Rectal smooth muscle tissue (tissue), 1 donor: ENCODE measurements at regions not wholly inside any gene's neighbourhood (a gene's known extent, or its start where the extent isn't known, plus 50 kb on each side); places are given as distances from the start of the nearest gene placed in this dataset.

Experiments
- H3K27ac ChIP-seq: one replicate; pipeline ENCODE4 v1.7.0; 2013; ENCODE audit warnings: low read depth, low read length, inconsistent platforms
- H3K27me3 ChIP-seq: one replicate; pipeline ENCODE4 v1.7.0; 2013; ENCODE audit warnings: low read length; ENCODE audit not compliant: control insufficient read depth, insufficient read depth
- H3K36me3 ChIP-seq: one replicate; pipeline ENCODE4 v1.7.0; 2013; ENCODE audit warnings: low read length; ENCODE audit not compliant: control insufficient read depth, insufficient read depth
- H3K4me1 ChIP-seq: one replicate; pipeline ENCODE4 v1.7.0; 2013; ENCODE audit warnings: low read length; ENCODE audit not compliant: control insufficient read depth, insufficient read depth
- H3K4me3 ChIP-seq: one replicate; pipeline ENCODE4 v1.7.0; 2013; ENCODE audit warnings: low read length
- H3K9ac ChIP-seq: one replicate; pipeline ENCODE4 v1.7.0; 2013; ENCODE audit warnings: low read length

DNA sequence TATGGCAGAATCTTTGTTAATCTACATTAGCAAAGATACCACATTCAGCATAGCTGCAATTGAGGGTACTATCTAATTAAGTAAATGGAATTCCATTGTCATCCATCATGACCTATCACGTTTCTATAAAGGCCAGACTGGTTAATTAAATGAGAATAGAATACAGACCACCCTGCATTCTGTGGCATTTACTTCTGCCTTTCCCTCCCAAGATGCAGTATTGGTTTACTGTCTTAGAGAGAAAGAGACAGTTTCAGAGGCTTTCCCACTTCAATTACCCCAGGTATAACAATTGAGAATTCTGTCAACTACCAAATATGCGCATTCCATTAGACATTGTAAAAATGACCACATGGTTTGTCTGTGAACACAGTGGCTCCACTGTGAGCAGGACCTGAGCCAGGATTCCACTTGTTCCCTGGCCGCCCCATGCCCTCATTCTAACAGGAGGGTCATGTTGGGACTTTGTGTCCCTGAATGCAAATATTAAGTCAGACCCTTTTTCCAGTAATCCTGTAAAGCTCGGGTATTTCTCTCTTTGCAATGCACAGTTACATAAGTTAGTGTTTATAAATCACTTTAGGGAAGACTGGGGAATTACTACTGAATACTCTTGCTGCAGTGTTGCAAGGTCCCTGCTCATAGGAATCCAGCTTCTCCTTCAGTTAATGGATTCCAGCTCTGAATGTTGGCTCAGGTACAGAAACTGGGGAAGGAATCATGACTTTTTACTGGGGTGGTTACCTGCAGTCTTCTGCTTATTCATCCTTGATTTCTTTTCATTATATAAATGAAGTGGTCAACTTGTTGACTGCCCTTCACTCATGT lies 261.0 kb downstream of the PDGFC start:
- no peak overlapping the region for H3K9ac ChIP-seq
- no peaks in the 10 kb centered on the region for H3K36me3 ChIP-seq
- H3K27ac ChIP-seq: no peak overlapping the region
- H3K4me3 ChIP-seq: no peak overlapping the region
- H3K27me3 ChIP-seq: no peaks in the 10 kb centered on the region
- no peaks in the 10 kb centered on the region for H3K4me1 ChIP-seq

DNA sequence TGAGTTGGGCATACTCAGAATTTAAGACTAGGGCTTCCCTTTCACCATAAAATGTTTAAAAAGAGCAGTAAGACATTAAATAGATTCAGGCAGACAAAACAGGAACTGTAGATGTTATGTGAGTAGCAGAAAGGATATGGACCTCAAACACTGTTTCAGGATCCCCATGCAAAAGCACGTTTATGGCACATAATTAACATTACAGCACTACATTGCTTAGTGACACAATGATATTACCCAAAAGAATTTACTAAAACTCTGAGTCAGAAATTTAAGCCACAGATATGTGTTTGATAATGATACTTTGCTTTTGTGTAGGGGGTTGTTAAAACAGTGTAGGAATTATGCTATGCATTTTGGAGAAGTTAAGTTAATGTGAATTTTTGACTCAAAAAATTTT lies 266.3 kb downstream of the PDGFC start:
- H3K9ac ChIP-seq: no peak overlapping the region
- no peak overlapping the region for H3K4me3 ChIP-seq
- no peak overlapping the region for H3K27ac ChIP-seq
- no peaks in the 10 kb centered on the region for H3K36me3 ChIP-seq
- no peaks in the 10 kb centered on the region for H3K4me1 ChIP-seq
- H3K27me3 ChIP-seq: no peaks in the 10 kb centered on the region

DNA sequence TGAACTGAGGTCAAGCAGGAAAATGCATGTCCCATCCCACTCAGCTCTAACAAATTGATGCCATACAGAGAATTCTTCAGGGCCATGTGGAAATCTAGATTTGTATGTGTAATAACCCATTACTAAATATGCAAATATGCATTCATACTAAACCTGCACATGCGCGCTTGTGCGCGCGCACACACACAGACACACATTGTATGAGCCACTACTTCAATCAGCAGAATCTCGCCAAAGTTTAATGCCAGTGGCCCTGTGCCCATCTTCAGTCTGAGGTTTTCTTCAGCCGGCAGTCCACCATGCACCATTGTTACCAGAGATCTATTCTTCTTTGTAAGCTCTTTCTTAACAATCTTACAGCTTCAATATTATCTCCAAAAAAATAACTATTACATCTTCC lies 276.4 kb downstream of the PDGFC start:
- Histone ChIP-seq H3K9ac (no peak overlapping the region), H3K36me3 (no peaks in the 10 kb centered on the region), H3K4me1 (no peaks in the 10 kb centered on the region), H3K4me3 (no peak overlapping the region), H3K27ac (no peak overlapping the region), H3K27me3 (no peaks in the 10 kb centered on the region)

DNA sequence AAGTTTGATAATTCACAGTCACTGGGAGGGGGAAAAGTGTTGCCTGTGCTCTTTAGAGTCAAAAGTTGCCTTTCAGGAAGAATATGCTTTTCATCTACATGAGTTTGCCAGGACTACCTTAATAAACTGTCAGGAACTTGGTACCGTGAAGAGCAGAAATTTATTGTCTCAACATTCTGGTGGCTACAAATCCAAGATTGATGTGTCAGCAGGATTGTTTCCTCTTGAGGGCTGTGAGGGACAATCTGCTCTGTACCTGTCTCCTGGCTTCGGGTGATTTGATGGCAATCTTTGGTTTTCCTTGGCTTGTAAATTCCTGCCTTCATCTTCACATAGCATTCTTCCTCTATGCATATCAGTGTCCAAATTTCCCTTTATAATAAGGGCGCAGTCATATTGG lies 277.2 kb downstream of the PDGFC start:
- Histone ChIP-seq H3K4me1 (no peaks in the 10 kb centered on the region), H3K4me3 (no peak overlapping the region), H3K27ac (no peak overlapping the region), H3K36me3 (no peaks in the 10 kb centered on the region), H3K9ac (no peak overlapping the region), H3K27me3 (no peaks in the 10 kb centered on the region)

DNA sequence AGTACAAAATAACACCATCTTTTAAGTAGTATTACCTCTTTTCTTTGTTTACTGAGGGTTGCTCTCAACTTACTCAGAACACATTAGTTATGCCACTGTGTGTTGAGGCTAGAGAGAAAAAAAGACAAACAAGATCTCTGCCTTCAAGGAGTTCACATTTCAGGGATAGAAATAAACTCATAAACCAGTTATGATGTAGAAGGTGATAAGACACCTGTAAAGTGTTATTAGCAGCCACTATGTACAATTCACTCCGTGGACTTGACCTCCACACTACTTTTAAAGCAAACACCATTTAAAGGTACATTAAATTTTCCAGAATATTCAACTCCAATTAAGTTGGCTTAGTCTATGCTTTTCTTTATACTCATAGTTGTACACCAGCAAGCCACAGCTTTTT lies 278.0 kb downstream of the PDGFC start:
- Histone ChIP-seq H3K9ac (no peak overlapping the region), H3K4me3 (no peak overlapping the region), H3K27ac (no peak overlapping the region), H3K4me1 (no peaks in the 10 kb centered on the region), H3K27me3 (no peaks in the 10 kb centered on the region), H3K36me3 (no peaks in the 10 kb centered on the region)

DNA sequence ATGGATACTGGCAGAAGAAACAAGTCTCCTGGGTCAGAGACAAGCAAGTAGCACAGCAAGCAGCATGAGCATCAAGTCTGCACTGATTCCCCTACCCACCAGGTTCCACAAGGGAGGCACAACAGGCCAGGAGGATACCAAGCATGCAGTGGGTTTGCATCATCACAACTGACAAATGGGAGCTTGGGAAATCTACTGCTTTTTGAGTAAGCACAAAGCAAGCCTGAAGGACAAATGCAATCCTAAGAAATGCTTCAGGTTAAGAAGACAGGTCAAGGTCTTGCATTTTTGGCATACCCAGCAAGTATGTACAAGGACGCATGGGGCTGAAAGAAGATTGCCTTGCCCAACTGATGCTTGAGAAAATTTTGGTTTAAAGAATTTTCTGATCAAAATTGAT lies 279.6 kb downstream of the PDGFC start:
- H3K27ac ChIP-seq: no peak overlapping the region
- no peak overlapping the region for H3K9ac ChIP-seq
- no peaks in the 10 kb centered on the region for H3K27me3 ChIP-seq
- H3K4me3 ChIP-seq: no peak overlapping the region
- H3K4me1 ChIP-seq: no peaks in the 10 kb centered on the region
- H3K36me3 ChIP-seq: no peaks in the 10 kb centered on the region

DNA sequence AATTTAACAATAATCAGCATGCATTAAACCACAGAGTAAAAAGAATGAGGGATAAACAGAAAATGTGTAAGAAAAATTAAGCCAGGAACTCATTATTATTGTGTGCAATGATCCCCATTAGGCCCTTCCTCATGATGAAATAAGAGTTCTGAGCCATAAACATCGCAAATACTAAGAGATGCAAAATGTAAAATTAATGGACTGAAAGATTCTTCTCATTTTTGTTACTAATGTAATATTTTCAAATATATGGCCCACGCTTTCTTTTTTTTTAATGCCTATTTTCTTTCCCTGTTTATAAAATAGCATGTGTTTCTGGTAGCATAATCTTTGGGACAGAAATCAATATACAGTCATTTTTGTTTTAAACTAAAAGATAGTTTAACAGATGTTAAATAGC lies 281.0 kb downstream of the PDGFC start:
- no peaks in the 10 kb centered on the region for H3K36me3 ChIP-seq
- H3K27me3 ChIP-seq: no peaks in the 10 kb centered on the region
- no peaks in the 10 kb centered on the region for H3K4me1 ChIP-seq
- no peak overlapping the region for H3K4me3 ChIP-seq
- H3K9ac ChIP-seq: no peak overlapping the region
- H3K27ac ChIP-seq: no peak overlapping the region

DNA sequence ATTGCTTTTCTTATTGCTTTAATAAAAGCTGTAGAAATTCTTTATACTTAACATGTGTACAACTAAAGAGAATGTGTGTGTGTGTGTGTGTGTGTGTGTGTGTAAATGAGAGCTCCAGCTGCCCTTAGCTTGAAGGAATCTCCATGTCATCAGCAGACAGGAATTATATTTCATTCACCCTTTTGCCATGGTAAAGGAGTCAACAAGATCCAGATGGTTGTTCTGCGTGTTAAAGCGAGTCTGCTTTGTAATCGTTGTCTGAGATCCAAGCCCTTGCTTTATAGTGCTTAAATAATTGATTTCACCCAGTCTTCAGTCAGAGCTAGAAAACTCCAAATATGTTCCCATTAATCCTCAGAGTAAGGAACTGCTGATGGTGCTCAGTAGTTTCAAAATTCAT lies 285.5 kb downstream of the PDGFC start:
- Histone ChIP-seq H3K9ac (no peak overlapping the region), H3K36me3 (no peaks in the 10 kb centered on the region), H3K27ac (no peak overlapping the region), H3K27me3 (no peaks in the 10 kb centered on the region), H3K4me1 (no peaks in the 10 kb centered on the region), H3K4me3 (no peak overlapping the region)

DNA sequence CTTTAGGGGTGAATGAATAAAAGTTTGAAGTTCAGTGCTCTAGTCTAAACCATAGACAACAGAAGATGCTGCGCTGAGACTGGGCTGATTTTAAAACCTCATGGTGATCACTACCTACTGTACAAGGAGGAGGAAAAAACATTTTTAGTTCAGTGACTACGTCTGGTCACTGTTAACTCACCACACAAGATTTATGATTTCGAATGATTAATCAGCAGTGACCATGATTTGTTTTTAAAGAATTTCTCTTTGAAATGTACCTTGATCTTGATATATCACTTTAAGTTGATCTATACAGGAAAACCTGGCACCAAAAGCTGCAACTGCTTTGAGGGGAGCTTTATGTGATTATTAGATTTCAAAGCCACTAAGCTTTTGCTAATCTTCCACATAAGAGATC lies 286.3 kb downstream of the PDGFC start:
- no peak overlapping the region for H3K27ac ChIP-seq
- no peaks in the 10 kb centered on the region for H3K36me3 ChIP-seq
- H3K9ac ChIP-seq: no peak overlapping the region
- no peaks in the 10 kb centered on the region for H3K27me3 ChIP-seq
- no peaks in the 10 kb centered on the region for H3K4me1 ChIP-seq
- no peak overlapping the region for H3K4me3 ChIP-seq

DNA sequence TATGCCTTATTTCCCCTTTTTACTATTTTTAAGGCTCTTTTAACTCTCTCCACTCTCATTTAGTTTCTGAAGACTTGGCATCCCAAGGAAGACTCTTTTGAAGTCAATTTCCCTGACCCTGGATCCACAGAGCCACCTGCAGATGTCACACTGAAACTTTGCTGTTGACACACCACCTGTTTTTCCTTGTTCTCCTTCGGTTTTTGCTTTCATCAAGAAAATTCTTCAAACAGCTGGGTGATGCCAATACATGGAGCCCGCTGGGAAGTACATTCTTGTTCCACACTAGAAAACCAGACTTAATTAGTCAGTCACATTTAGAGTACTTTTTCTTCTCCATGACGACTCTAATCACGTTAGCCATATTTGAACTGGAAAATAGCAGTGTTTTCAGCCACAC lies 293.9 kb downstream of the PDGFC start:
- Histone ChIP-seq H3K27me3 (no peaks in the 10 kb centered on the region), H3K4me3 (no peak overlapping the region), H3K27ac (no peak overlapping the region), H3K36me3 (no peaks in the 10 kb centered on the region), H3K4me1 (no peaks in the 10 kb centered on the region), H3K9ac (no peak overlapping the region)

DNA sequence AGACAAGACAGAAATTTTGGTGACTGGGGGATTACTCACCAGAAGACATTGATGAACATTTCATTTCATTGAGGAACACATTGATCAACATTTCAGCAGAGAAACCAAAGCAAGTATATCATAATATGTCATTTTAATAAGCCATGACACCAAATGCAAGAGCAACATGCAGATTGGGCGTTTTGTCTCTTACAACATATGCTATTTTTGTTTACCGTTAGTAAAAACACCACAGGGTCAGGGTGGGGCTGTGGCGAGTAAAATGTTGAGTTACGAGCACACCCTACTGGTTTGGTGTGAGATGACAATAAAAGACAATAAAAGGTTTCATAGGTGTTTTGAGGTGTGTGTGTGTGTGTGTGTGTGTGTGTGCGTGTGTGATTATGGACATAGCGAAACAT lies 294.5 kb downstream of the PDGFC start:
- no peak overlapping the region for H3K27ac ChIP-seq
- H3K27me3 ChIP-seq: no peaks in the 10 kb centered on the region
- H3K9ac ChIP-seq: no peak overlapping the region
- no peaks in the 10 kb centered on the region for H3K4me1 ChIP-seq
- no peaks in the 10 kb centered on the region for H3K36me3 ChIP-seq
- no peak overlapping the region for H3K4me3 ChIP-seq

DNA sequence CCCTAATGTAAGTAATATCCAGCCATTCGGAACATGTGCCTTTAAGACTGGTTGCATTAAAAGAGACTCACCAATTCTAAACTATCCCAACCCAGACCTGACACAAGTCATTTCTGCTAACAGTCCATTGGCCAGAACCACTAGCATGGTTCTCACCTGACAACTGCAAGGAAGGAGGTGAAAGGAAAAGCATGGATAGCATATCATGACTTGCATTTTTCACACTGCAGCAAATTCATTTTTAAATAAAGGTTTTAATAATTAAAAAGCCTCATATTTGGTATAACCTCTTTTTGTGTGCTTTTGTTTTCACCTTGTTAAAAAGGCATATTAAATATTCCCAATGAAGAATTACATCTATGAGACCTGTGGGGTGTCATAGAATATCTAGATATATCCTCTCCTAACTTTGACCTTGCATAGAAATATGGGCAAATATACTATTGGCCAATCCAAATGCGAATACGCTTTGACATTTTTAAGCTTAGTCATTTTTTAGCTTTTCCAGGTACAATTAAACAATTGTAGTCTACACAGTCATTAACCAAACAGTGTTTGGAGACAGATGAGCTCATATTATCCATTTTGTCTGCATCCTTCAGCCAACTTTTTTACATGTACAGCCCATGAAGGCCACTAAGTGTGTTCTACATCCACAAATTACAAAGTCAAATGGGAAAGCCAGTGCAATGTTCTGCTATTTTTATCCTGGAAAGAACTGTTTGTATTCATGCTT lies 295.3 kb downstream of the PDGFC start:
- no peaks in the 10 kb centered on the region for H3K4me1 ChIP-seq
- H3K27ac ChIP-seq: no peak overlapping the region
- no peak overlapping the region for H3K4me3 ChIP-seq
- H3K9ac ChIP-seq: no peak overlapping the region
- H3K36me3 ChIP-seq: no peaks in the 10 kb centered on the region
- no peaks in the 10 kb centered on the region for H3K27me3 ChIP-seq

DNA sequence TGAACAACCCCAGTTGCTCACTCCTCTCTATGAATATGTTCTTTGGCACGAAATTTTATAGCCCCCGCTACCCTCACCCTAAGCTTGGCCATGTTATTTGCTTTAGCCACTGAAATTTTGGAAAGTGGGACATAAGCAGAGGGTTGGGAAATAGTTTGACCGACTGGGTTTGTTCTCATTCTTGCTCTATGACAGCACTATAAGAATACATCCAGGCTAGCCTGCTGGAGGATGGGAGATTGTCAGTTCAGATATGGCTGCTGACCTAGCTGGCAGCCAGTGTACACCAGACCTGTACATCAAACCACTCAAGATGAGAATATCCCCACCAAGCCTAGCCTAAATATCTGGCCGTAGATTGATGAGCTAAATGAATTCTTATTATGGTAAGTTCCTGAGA lies 298.1 kb downstream of the PDGFC start:
- no peaks in the 10 kb centered on the region for H3K36me3 ChIP-seq
- no peak overlapping the region for H3K4me3 ChIP-seq
- no peaks in the 10 kb centered on the region for H3K4me1 ChIP-seq
- no peaks in the 10 kb centered on the region for H3K27me3 ChIP-seq
- no peak overlapping the region for H3K9ac ChIP-seq
- H3K27ac ChIP-seq: no peak overlapping the region
